ENCODE measurements at regions not wholly inside any gene's neighbourhood (a gene's known extent, or its start where the extent isn't known, plus 50 kb on each side); places are given as distances from the start of the nearest gene placed in this dataset.
"Not testable (repeated sequence)": the region's sequence is repeated elsewhere in the genome, so short reads cannot be mapped to it uniquely, and the experiment has no call there.

DNA sequence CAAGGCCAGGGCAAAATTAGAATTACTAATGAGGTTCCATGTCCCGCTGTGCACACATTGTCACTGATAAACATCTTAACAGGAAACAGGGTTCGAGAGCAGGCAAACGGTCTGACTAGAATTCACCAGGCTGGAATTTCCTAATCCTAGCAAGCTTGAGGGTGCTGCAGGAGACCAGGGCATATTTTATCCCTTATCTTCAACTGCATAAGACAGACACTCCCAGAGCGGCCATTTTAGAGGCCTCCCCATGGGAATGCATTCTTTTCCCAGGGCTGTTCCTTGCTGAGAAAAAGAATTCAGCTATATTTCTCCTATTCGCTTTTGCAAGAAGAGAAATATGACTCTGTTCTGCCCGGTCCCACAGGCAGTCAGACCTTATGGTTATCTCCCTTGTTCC lies 282.5 kb upstream of the TACR3 start:
- TF ChIP-seq, protein P1, sequence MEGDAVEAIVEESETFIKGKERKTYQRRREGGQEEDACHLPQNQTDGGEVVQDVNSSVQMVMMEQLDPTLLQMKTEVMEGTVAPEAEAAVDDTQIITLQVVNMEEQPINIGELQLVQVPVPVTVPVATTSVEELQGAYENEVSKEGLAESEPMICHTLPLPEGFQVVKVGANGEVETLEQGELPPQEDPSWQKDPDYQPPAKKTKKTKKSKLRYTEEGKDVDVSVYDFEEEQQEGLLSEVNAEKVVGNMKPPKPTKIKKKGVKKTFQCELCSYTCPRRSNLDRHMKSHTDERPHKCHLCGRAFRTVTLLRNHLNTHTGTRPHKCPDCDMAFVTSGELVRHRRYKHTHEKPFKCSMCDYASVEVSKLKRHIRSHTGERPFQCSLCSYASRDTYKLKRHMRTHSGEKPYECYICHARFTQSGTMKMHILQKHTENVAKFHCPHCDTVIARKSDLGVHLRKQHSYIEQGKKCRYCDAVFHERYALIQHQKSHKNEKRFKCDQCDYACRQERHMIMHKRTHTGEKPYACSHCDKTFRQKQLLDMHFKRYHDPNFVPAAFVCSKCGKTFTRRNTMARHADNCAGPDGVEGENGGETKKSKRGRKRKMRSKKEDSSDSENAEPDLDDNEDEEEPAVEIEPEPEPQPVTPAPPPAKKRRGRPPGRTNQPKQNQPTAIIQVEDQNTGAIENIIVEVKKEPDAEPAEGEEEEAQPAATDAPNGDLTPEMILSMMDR (IDR thresholded peaks at IDR 0.05; ENCODE audit: poor library complexity) = not testable (repeated sequence)
- TF ChIP-seq EZH2phosphoT487 (IDR thresholded peaks at IDR 0.05; ENCODE audit: low read depth, severe bottlenecking, unreplicated experiment) = not testable (repeated sequence)
